AG09319 (cell line): ENCODE measurements at regions not wholly inside any gene's neighbourhood (a gene's known extent, or its start where the extent isn't known, plus 50 kb on each side); places are given as distances from the start of the nearest gene placed in this dataset.

Source experiments
- DNase-seq: peaks from one replicate; pipeline ENCODE4 v3.0.0-alpha.2; 2010; ENCODE audit warnings: low read depth; ENCODE audit errors: extremely low read depth
- TF ChIP-seq, protein P1 (sequence below): IDR thresholded peaks from 2 replicates; pipeline ENCODE4 v1.5.1; 2011; ENCODE audit warnings: low read depth, mild to moderate bottlenecking, inconsistent platforms, low read length, moderate library complexity

DNA sequence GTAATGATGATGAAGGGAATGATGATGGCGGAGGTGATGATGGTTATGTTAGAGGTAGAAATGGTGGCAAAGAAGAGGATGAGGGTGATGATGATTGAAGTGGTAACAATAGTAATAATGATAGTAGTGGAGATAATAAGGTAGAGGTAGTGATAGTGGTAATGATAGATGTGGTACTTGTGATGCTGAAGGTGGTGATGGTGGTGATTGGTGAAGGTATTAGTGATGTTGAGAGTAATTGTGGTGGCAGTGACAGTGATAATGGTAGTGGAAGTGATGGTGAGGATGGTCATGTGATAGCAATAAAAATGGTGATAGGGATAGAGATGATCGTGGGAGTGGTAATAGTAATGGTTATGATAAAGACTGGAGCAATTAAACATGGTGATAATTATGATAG lies 108.8 kb downstream of the EFNB1 start:
- DNase-seq, result no peak
- TF ChIP-seq, protein P1, sequence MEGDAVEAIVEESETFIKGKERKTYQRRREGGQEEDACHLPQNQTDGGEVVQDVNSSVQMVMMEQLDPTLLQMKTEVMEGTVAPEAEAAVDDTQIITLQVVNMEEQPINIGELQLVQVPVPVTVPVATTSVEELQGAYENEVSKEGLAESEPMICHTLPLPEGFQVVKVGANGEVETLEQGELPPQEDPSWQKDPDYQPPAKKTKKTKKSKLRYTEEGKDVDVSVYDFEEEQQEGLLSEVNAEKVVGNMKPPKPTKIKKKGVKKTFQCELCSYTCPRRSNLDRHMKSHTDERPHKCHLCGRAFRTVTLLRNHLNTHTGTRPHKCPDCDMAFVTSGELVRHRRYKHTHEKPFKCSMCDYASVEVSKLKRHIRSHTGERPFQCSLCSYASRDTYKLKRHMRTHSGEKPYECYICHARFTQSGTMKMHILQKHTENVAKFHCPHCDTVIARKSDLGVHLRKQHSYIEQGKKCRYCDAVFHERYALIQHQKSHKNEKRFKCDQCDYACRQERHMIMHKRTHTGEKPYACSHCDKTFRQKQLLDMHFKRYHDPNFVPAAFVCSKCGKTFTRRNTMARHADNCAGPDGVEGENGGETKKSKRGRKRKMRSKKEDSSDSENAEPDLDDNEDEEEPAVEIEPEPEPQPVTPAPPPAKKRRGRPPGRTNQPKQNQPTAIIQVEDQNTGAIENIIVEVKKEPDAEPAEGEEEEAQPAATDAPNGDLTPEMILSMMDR, result no peak

DNA sequence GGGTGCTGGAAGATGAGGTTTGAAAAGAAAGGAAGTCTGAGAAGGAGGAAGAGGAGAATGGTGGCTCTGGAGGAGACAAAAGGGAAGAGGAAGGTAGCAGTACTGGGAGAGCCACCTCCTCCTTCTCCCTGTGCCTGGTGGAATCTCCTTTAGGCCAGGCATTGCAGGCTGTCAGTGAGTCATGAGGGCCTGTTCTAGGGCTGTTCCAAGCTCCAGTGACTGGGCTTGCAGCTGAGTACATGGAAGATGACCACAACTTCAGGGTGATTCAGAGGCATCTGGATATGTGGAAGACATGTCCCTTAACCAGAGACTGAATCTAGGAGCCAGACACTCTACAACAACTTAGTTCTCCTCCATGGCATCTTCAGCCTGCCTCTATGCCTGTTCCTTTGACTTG lies 107.8 kb downstream of the EFNB1 start:
- TF ChIP-seq, protein P1, result no peak
- DNase-seq, result no peak

DNA sequence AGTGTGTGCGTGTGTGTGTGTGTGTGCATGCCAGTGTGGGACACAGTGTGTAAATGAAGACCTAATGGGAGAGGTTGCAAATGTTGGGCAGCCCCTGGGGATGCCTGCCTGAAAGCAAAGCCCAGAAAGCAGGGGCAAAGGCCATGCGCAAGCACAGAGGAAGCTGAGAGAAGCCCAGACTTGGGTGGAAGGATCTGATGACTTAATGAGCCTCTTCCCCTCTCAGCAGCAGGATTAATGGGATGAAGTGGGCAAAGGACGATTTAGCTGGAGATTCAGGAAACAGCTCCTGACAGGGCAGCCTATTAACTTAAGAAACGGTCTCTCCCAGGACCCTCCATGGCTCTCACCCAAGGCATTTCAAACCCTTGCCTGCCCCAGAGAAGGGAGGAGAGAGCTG lies 107.3 kb downstream of the EFNB1 start:
- TF ChIP-seq, protein P1, result no peak
- no peak for DNase-seq

DNA sequence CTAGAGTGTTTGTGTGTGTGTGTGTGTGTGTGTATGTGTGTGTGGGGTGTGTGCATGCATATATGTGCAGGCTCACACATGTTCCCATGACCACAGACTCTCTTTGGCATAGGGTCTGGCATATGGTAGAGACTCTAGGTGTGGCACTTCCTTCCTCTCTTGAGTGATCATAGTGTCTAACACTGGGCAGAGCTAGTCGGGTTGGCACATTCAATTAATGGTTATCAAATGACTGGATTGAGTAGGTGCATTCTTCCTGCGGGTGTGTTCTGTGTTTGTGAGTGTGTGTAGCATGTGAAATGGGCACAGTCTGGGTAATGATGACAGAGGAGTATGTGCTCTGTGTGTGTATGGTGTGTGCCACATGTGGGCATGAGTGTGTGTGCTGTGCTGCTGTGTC lies 106.5 kb downstream of the EFNB1 start:
- DNase-seq, result no peak
- TF ChIP-seq, protein P1, result no peak

DNA sequence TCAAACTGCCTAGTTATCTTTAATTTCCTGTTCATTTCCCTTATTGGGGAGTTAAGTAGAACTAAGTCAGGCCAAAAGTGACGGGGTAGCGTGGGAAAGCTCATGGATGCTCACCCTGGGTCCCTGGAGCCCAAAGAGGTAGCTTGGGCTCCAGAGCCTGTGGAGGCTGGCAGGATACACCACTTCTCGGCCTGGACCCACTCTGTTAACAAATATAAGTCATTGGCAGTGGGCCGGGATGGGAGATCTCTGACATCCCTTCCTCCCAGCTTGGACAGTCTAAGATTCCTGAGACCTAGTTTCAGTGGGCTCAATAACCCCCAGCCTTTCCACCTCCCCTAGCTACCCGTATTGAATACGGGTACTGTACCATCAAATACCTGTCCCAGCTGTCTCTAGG lies 106.1 kb downstream of the EFNB1 start:
- TF ChIP-seq, protein P1, result no peak
- DNase-seq, result no peak

DNA sequence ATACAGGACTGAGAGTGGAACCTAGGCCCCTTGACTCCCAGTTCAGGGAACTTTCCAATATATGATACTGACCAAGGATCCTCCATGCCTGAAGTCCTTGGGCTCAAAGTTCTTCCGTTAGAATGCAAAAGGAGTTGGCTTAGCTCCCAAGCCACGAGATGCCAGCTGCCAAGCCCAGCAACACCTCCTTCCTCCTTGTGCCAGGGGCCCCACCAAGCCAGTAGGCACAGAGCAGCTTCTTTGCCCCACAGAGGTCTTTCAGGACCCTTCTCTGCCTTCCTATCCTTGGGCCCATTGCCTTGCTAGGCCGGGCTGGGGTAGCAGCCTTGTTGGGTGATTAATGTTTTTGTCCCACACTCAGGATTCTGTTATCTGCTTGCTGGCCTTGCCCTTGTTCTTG lies 105.6 kb downstream of the EFNB1 start:
- TF ChIP-seq, protein P1, result no peak
- no peak for DNase-seq

DNA sequence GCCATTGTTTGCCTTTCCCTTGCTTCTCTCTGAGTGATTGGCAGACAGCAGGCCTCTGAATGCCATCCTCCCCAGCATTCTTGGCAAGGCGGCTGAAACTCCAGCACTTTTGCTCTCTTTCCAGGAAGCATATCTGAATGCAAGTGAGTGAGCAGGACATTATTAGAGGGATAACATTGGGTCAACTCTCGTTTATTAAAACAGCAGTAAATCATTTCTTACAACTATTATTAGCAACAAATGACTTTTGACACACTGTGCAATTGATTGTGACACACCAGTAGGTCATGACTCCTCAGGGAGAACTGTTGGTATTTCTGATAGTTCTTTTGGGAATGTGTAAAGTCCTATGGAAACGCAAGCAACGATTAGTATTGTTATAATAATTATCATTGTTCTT lies 103.8 kb downstream of the EFNB1 start:
- no peak for DNase-seq
- TF ChIP-seq, protein P1, result no peak
